Heart left ventricle (tissue), 13 donors: ENCODE measurements at regions not wholly inside any gene's neighbourhood (a gene's known extent, or its start where the extent isn't known, plus 50 kb on each side); places are given as distances from the start of the nearest gene placed in this dataset.

ENCODE experiments used
- POLR2A ChIP-seq, 2 donors: fragments of 450-650 bp; IDR thresholded peaks; one replicate each; pipeline ENCODE4 v1.6.1; 2017; ENCODE audit warnings: antibody characterized with exemption in 2 of 2, mild to moderate bottlenecking in 2 of 2, moderate library complexity in 2 of 2
- TF ChIP-seq, protein P1 (sequence below), 12 donors: fragments of 200-600 bp; sonication (generic) in 4 of 12; IDR thresholded peaks; one replicate each; pipeline versions ENCODE4 v1.5.0 to v1.8.0; 2018 to 2022; ENCODE audit warnings: antibody characterized with exemption in 12 of 12, mild to moderate bottlenecking in 5 of 12
- donor health status: ischemic (EF 13 %, LVEDD 7.1; RV severe dilation, severe dysfunction).
- donor health status: DM: no; HTN: yes; CAD: no.
- donor health status: DM: no; HTN: no; CAD: no.
- donor health status: ischemic (EF 25% LVEDD 6.9; RV normal size, moderate dysfunction).
- donor health status: ischemic (EF 25% LVEDD 5.7; RV mildly dilated, moderate dysfunction).
- donor health status: ischemic (EF 35%, LVEDD 5.7; RV mildly dilated, moderate dysfunction).
- donor health status: nonischemic (EF 11% LVEDD 7.7; RV severe dilation, severe dysfunction).
- donor health status: DM: yes; HTN: yes; CAD: no.
- donor health status: PGD.
- donor health status: ischemic (EF 29% LVEDD 5.4; RV normal size, mild dysfunction).
- donor health status: nonischemic (EF 23%, LVEDD 6.1; RV moderate dilation, normal function).

DNA sequence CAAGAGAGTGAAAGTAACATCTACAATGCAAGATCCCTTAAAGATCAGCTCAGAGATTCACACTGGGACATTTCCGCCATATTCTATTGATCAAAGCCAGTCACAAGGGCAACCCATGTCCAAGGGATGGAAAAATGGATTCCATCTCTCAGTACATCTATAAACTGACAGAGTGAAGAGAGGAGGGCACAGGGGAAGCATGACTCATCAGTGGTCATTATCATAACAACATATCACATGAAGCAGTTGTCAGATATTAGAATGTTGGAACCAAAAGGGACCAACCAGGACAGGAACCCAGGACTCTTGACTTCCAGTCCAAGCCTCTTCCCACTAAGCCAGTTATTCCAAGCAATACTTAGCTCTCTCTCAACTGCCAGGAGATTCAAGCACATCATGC, 54.9 kb upstream of the IGFBP2 start:
- TF ChIP-seq, protein P1, sequence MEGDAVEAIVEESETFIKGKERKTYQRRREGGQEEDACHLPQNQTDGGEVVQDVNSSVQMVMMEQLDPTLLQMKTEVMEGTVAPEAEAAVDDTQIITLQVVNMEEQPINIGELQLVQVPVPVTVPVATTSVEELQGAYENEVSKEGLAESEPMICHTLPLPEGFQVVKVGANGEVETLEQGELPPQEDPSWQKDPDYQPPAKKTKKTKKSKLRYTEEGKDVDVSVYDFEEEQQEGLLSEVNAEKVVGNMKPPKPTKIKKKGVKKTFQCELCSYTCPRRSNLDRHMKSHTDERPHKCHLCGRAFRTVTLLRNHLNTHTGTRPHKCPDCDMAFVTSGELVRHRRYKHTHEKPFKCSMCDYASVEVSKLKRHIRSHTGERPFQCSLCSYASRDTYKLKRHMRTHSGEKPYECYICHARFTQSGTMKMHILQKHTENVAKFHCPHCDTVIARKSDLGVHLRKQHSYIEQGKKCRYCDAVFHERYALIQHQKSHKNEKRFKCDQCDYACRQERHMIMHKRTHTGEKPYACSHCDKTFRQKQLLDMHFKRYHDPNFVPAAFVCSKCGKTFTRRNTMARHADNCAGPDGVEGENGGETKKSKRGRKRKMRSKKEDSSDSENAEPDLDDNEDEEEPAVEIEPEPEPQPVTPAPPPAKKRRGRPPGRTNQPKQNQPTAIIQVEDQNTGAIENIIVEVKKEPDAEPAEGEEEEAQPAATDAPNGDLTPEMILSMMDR (IDR thresholded peaks at IDR 0.05), result no peak
- TF ChIP-seq POLR2A (IDR thresholded peaks at IDR 0.05), result no peak
